HepG2 (cell line): ENCODE measurements at regions not wholly inside any gene's neighbourhood (a gene's known extent, or its start where the extent isn't known, plus 50 kb on each side); places are given as distances from the start of the nearest gene placed in this dataset.
A peak's percentile ranks its signal among the peaks of the same experiment; 100 is the strongest.

Experiments used
- ATF1 ChIP-seq: IDR thresholded peaks from 2 replicates; pipeline ENCODE4 v1.6.1; 2016; ENCODE audit warnings: mild to moderate bottlenecking, control low read depth
- CTCF ChIP-seq: sonication (generic); formaldehyde crosslinking; IDR thresholded peaks from 2 replicates; pipeline ENCODE4 v1.5.0; 2020; ENCODE audit warnings: mild to moderate bottlenecking, missing genetic modification reagents, moderate library complexity
- EP300 ChIP-seq, 3 experiments: sonication (generic) in 1 of 3; formaldehyde crosslinking in 1 of 3; IDR thresholded peaks; 2 replicates each; pipeline versions ENCODE4 v1.5.1 to v1.6.1; 2011 to 2020; ENCODE audit warnings: low read depth in 2 of 3, low read length in 2 of 3, borderline replicate concordance in 1 of 3, improper control_type of control experiment in 1 of 3, mild to moderate bottlenecking in 1 of 3, missing genetic modification reagents in 1 of 3, moderate library complexity in 1 of 3
- ETV6 ChIP-seq: sonication (generic); formaldehyde crosslinking; conservative IDR thresholded peaks from 2 replicates; pipeline ENCODE4 v1.4.0; 2020; ENCODE audit warnings: missing genetic modification reagents
- HBP1 ChIP-seq: IDR thresholded peaks from 2 replicates; pipeline ENCODE4 v1.6.1; 2016; ENCODE audit warnings: low read depth, control low read depth
- IRF2 ChIP-seq: IDR thresholded peaks from 2 replicates; pipeline ENCODE4 v1.6.1; 2018; ENCODE audit warnings: missing genetic modification reagents, missing compliant biosample characterization
- POLR2AphosphoS5 ChIP-seq: IDR thresholded peaks from 2 replicates; pipeline ENCODE4 v1.6.1; 2012; ENCODE audit warnings: low read depth, low read length
- RERE ChIP-seq: IDR thresholded peaks from 2 replicates; pipeline ENCODE4 v1.6.1; 2016; ENCODE audit warnings: low read depth, missing genetic modification reagents, missing compliant biosample characterization
- TCF12 ChIP-seq, 2 experiments: fragments of 450-650 bp in 1 of 2; sonication (generic) in 1 of 2; formaldehyde crosslinking in 1 of 2; IDR thresholded peaks; 2 replicates each; pipeline versions ENCODE4 v1.6.1 to v1.8.0; 2017 to 2022; ENCODE audit warnings: antibody characterized with exemption in 1 of 2, mild to moderate bottlenecking in 1 of 2, missing genetic modification reagents in 1 of 2, moderate library complexity in 1 of 2
- ZNF329 ChIP-seq: sonication (generic); formaldehyde crosslinking; IDR thresholded peaks from 2 replicates; pipeline ENCODE4 v1.9.0; 2021; ENCODE audit warnings: low read depth, mild to moderate bottlenecking, missing genetic modification reagents
- ZNF33A ChIP-seq: sonication (generic); formaldehyde crosslinking; IDR thresholded peaks from 2 replicates; pipeline ENCODE4 v1.5.1; 2020; ENCODE audit warnings: missing genetic modification reagents, mild to moderate bottlenecking, moderate library complexity, borderline replicate concordance
- ZNF850 ChIP-seq: sonication (generic); formaldehyde crosslinking; conservative IDR thresholded peaks from 2 replicates; pipeline ENCODE4 v1.9.0; 2021; ENCODE audit warnings: mild to moderate bottlenecking, missing genetic modification reagents

- TF ChIP-seq TCF12 (IDR thresholded peaks at IDR 0.05), result no peak
- TF ChIP-seq TCF12 (CRISPR knock-in tag; IDR thresholded peaks at IDR 0.05), result no peak
- no peak for TF ChIP-seq CTCF (CRISPR knock-in tag)
- no peak for TF ChIP-seq ATF1 (CRISPR knock-in tag)
- no peak for TF ChIP-seq ZNF850
- TF ChIP-seq RERE (CRISPR knock-in tag), result no peak
- TF ChIP-seq IRF2, result no peak; the same call in 1 of the 2 replicates
- no peak for TF ChIP-seq ETV6 (CRISPR knock-in tag)
- TF ChIP-seq ZNF33A (CRISPR knock-in tag), result no peak
- TF ChIP-seq HBP1 (CRISPR knock-in tag), result no peak
- no peak for TF ChIP-seq POLR2AphosphoS5
- no peak for TF ChIP-seq ZNF329
- 0 out of 4 replicates have a peak, but pooled peaks of 1 of the 2 experiments have one; percentile 12 for TF ChIP-seq EP300 (IDR thresholded peaks at IDR 0.05; ENCODE audit: low read depth in 2 of 2, low read length in 2 of 2)
- peak; percentile 49; the same call in 1 of the 2 replicates for TF ChIP-seq EP300 (CRISPR knock-in tag; IDR thresholded peaks at IDR 0.05; ENCODE audit: borderline replicate concordance)
Measured at GRCh38 chr18:5747678-5748077, 147.6 kb downstream of the TMEM200C start.
